ENCODE measurements at regions not wholly inside any gene's neighbourhood (a gene's known extent, or its start where the extent isn't known, plus 50 kb on each side); places are given as distances from the start of the nearest gene placed in this dataset.

DNA sequence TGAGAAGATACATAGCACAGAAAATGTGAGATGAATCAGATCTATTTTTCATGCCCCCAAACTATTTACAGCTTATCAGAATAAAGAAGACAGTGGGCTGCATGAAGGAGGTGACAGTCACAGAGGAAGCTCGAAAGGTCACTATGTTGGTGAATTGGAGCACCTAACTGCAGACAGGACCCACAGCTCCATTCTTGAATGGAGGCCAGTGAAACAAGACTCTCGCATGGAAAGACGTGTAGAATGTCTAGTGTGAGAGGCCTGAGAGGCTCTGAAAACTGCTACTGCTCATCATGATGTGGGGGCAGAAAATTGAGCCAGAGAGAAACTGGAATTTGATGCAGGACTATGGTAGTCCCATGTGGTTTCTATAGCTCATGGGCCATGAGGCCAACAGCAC lies 60.3 kb upstream of the CCDC190 start:
- TF ChIP-seq, protein P1, sequence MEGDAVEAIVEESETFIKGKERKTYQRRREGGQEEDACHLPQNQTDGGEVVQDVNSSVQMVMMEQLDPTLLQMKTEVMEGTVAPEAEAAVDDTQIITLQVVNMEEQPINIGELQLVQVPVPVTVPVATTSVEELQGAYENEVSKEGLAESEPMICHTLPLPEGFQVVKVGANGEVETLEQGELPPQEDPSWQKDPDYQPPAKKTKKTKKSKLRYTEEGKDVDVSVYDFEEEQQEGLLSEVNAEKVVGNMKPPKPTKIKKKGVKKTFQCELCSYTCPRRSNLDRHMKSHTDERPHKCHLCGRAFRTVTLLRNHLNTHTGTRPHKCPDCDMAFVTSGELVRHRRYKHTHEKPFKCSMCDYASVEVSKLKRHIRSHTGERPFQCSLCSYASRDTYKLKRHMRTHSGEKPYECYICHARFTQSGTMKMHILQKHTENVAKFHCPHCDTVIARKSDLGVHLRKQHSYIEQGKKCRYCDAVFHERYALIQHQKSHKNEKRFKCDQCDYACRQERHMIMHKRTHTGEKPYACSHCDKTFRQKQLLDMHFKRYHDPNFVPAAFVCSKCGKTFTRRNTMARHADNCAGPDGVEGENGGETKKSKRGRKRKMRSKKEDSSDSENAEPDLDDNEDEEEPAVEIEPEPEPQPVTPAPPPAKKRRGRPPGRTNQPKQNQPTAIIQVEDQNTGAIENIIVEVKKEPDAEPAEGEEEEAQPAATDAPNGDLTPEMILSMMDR (IDR thresholded peaks at IDR 0.05), result no peak
- no peak for TF ChIP-seq POLR2AphosphoS5 (IDR thresholded peaks at IDR 0.05)
